ENCODE measurements at regions not wholly inside any gene's neighbourhood (a gene's known extent, or its start where the extent isn't known, plus 50 kb on each side); places are given as distances from the start of the nearest gene placed in this dataset.

DNA sequence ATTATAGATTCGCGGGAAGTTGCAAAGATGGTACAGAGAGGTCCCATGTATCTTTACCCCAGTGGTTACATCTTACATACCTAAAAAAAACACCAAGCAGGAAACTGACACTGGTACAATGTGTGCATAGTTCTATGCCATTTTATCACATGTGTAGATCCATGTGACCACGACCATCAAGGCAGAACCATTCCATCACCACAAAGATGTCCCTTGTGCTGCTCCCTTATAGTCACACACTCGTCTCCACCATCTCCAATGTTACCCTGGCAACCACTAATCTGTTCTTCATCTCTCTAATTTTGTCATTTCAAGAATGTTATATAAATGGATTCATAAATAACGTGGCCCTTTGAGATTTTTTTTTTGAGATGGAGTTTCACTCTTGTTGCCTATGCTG lies 156.9 kb upstream of the MAGI3 start:
- H3K18ac ChIP-seq (ENCODE audit: extremely low read depth, low read length) = no peak overlapping the region
- no peaks in the 10 kb centered on the region for H3K79me2 ChIP-seq (ENCODE audit: control insufficient read depth in 1 of 2, insufficient read depth in 2 of 2, low read length in 2 of 2)
- H4K20me1 ChIP-seq (replicated peaks in 1 of 2; ENCODE audit: control insufficient read depth in 1 of 2, insufficient read depth in 2 of 2, low read length in 2 of 2) = no peaks in the 10 kb centered on the region
- no peak overlapping the region for H3K27ac ChIP-seq (ENCODE audit: low read depth, low read length)
- H3K4me3 ChIP-seq (ENCODE audit: extremely low read depth in 1 of 4, insufficient read depth in 2 of 4, low read depth in 3 of 4, low read length in 4 of 4) = no peak overlapping the region
- no peaks in the 10 kb centered on the region for H3K27me3 ChIP-seq (replicated peaks in 1 of 4; ENCODE audit: control insufficient read depth in 3 of 4, extremely low read depth in 1 of 4, insufficient read depth in 3 of 4, low read length in 3 of 4)
- no peak overlapping the region for H4K8ac ChIP-seq (ENCODE audit: extremely low read depth, insufficient read depth, low read length)
- no peak overlapping the region for H3K56ac ChIP-seq (replicated peaks; ENCODE audit: insufficient read length, low read depth, low read length)
- ChIA-PET POLR2A (ENCODE audit: partially characterized antibody) (no interaction called here), CTCF (ENCODE audit: partially characterized antibody) (interaction anchor here (2.1 kb wide), 1 partner anchor 13 kb away, joined by 8 read pairs; no protein-coding TSS in a partner anchor)
- H3K4me1 ChIP-seq (replicated peaks in 1 of 4; ENCODE audit: control insufficient read depth in 3 of 4, insufficient read depth in 4 of 4, low read length in 3 of 4) = no peaks in the 10 kb centered on the region; a peak in 1 of 7 replicates
- H3K36me3 ChIP-seq (ENCODE audit: control insufficient read depth in 2 of 4, insufficient read depth in 4 of 4, low read length in 3 of 4) = no peaks in the 10 kb centered on the region
- 92% methylated on average over 5 of the region's 5 CpGs; no CpG with 5 or more reads in 1 of the 2 experiments for WGBS, 2 experiments (ENCODE audit: extremely low coverage in 1 of 2, insufficient coverage in 1 of 2, insufficient read length in 1 of 2, insufficient replicate concordance in 2 of 2, low coverage in 1 of 2, low lambda C conversion rate in 2 of 2, missing lambda C conversion rate in 1 of 2)
- H2AK5ac ChIP-seq (ENCODE audit: low read depth, low read length) = no peak overlapping the region
- no peak overlapping the region for H2BK12ac ChIP-seq (ENCODE audit: low read depth, low read length)
- H3K79me1 ChIP-seq (ENCODE audit: low read depth, low read length) = no peaks in the 10 kb centered on the region
- H3K9ac ChIP-seq (replicated peaks in 1 of 4; ENCODE audit: extremely low read depth in 1 of 4, low read depth in 3 of 4, low read length in 3 of 4) = no peak overlapping the region
- no peak overlapping the region for H3K14ac ChIP-seq (ENCODE audit: insufficient read length)
- H2BK15ac ChIP-seq (ENCODE audit: low read length) = no peak overlapping the region
- H4K5ac ChIP-seq (ENCODE audit: insufficient read length, low read depth, low read length) = no peak overlapping the region
- H3K23ac ChIP-seq (ENCODE audit: insufficient read length) = no peak overlapping the region
- H3K4me2 ChIP-seq (ENCODE audit: insufficient read depth in 1 of 2, low read depth in 2 of 2, low read length in 2 of 2) = no peak overlapping the region
- H3K9me3 ChIP-seq (ENCODE audit: insufficient read depth in 2 of 2, low read depth in 1 of 2, low read length in 1 of 2) = no peaks in the 10 kb centered on the region
- no peak overlapping the region for H2AFZ ChIP-seq (ENCODE audit: low read length)
- H3K4ac ChIP-seq (replicated peaks; ENCODE audit: insufficient read length, low read depth, low read length) = no peak overlapping the region
- DNase-seq (ENCODE audit: low read depth in 1 of 2, low spot score in 2 of 2) = no peak
- no peak overlapping the region for H2BK120ac ChIP-seq (replicated peaks; ENCODE audit: low read depth, low read length)
- H2BK5ac ChIP-seq (ENCODE audit: low read depth, low read length) = no peak overlapping the region
- no peak overlapping the region for H4K91ac ChIP-seq (replicated peaks; ENCODE audit: insufficient read length, low read length)
- FAIRE-seq = no peak
- H2BK20ac ChIP-seq (ENCODE audit: low read length) = no peak overlapping the region
- no peaks in the 10 kb centered on the region; the same call in 1 of the 2 replicates for H3K23me2 ChIP-seq (ENCODE audit: low read depth, low read length)
- TF ChIP-seq, protein P1, sequence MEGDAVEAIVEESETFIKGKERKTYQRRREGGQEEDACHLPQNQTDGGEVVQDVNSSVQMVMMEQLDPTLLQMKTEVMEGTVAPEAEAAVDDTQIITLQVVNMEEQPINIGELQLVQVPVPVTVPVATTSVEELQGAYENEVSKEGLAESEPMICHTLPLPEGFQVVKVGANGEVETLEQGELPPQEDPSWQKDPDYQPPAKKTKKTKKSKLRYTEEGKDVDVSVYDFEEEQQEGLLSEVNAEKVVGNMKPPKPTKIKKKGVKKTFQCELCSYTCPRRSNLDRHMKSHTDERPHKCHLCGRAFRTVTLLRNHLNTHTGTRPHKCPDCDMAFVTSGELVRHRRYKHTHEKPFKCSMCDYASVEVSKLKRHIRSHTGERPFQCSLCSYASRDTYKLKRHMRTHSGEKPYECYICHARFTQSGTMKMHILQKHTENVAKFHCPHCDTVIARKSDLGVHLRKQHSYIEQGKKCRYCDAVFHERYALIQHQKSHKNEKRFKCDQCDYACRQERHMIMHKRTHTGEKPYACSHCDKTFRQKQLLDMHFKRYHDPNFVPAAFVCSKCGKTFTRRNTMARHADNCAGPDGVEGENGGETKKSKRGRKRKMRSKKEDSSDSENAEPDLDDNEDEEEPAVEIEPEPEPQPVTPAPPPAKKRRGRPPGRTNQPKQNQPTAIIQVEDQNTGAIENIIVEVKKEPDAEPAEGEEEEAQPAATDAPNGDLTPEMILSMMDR (IDR thresholded peaks at IDR 0.05; ENCODE audit: control extremely low read depth in 1 of 3, insufficient read depth in 1 of 3, low read depth in 1 of 3, low read length in 3 of 3) = no peak
- TF ChIP-seq PHF8 (conservative IDR thresholded peaks at IDR 0.05; ENCODE audit: low read depth, low read length) (no peak), GTF2F1 (IDR thresholded peaks at IDR 0.05; ENCODE audit: borderline replicate concordance, low read depth, low read length) (no peak), CTBP2 (IDR thresholded peaks at IDR 0.05; ENCODE audit: borderline replicate concordance, insufficient read depth, insufficient read length, low read length) (no peak), JUND (IDR thresholded peaks at IDR 0.05; ENCODE audit: low read length) (no peak)

All from H1 (cell line).